Lower leg skin (tissue), 3 donors: ENCODE measurements at regions not wholly inside any gene's neighbourhood (a gene's known extent, or its start where the extent isn't known, plus 50 kb on each side); places are given as distances from the start of the nearest gene placed in this dataset.

Experiments used
- POLR2A ChIP-seq, 2 donors: fragments of 450-650 bp; IDR thresholded peaks; one replicate each; pipeline ENCODE4 v1.6.1; 2016 to 2017; ENCODE audit warnings: antibody characterized with exemption in 2 of 2, mild to moderate bottlenecking in 1 of 2, moderate library complexity in 1 of 2
- TF ChIP-seq, protein P1 (sequence below), 3 donors: fragments of 450-650 bp; IDR thresholded peaks; one replicate each; pipeline ENCODE4 v1.5.1; 2016; ENCODE audit warnings: antibody characterized with exemption in 3 of 3, mild to moderate bottlenecking in 3 of 3, moderate library complexity in 2 of 3

DNA sequence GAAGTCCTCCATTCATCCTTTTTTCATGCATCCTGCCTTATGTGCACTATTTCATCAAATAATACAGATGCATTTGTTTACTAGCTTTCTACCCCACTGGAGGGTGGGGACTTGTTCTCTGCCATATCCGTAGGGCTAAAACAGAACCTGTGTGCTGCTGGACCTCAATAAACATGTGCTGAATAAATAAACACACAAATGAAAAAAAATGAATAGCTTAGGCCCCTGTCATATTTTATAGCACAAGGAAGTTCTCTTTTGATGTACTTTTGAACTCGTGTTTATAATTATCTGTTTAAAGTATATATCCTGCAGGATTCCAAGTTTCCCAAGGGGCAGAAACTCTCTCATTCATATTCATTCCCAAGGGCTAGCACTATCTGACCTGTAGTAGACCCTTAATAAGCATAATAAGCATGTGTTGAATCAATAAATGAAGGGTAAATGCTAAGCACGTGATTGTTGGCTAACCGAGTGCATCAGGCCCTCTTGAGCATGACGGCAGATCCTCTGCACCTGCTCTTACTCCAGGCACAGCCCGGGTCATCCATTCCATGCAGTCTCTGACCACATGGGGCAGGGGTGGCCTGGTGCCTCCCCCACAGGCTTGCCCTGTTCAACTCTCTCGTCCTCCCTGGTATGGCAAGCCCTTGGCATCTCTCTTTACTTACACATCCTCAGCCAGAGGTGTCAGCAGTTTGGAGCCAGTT lies 474.1 kb upstream of the ZMIZ1 start:
- TF ChIP-seq POLR2A (IDR thresholded peaks at IDR 0.05), result no peak
- TF ChIP-seq, protein P1, sequence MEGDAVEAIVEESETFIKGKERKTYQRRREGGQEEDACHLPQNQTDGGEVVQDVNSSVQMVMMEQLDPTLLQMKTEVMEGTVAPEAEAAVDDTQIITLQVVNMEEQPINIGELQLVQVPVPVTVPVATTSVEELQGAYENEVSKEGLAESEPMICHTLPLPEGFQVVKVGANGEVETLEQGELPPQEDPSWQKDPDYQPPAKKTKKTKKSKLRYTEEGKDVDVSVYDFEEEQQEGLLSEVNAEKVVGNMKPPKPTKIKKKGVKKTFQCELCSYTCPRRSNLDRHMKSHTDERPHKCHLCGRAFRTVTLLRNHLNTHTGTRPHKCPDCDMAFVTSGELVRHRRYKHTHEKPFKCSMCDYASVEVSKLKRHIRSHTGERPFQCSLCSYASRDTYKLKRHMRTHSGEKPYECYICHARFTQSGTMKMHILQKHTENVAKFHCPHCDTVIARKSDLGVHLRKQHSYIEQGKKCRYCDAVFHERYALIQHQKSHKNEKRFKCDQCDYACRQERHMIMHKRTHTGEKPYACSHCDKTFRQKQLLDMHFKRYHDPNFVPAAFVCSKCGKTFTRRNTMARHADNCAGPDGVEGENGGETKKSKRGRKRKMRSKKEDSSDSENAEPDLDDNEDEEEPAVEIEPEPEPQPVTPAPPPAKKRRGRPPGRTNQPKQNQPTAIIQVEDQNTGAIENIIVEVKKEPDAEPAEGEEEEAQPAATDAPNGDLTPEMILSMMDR (IDR thresholded peaks at IDR 0.05), result no peak
